HG02571 (cell line): ENCODE measurements at regions not wholly inside any gene's neighbourhood (a gene's known extent, or its start where the extent isn't known, plus 50 kb on each side); places are given as distances from the start of the nearest gene placed in this dataset.

Source experiments
- ATAC-seq: cut with Tn5 transposase; IDR thresholded peaks from one replicate; pipeline ENCODE4 v1.9.1; 2021; ENCODE audit warnings: mild to moderate bottlenecking, moderate library complexity; ENCODE audit not compliant: unreplicated experiment

- no peak for ATAC-seq
Observed at GRCh38 chr7:112887337-112887736, 97.1 kb upstream of the TMEM168 start.

- no peak for ATAC-seq
Observed at GRCh38 chr7:112886208-112886607, 96.0 kb upstream of the TMEM168 start.

GRCh38 chr7:112882991-112883390 lies 92.8 kb upstream of the TMEM168 start:
- no peak for ATAC-seq

- ATAC-seq, result no peak
Observed at GRCh38 chr7:112882511-112882910, 92.3 kb upstream of the TMEM168 start.

- ATAC-seq, result no peak
Observed at GRCh38 chr7:112882022-112882421, 91.8 kb upstream of the TMEM168 start.

GRCh38 chr7:112880818-112881418 lies 90.7 kb upstream of the TMEM168 start:
- no peak for ATAC-seq

- ATAC-seq, result no peak
Observed at GRCh38 chr7:112877691-112878460, 87.7 kb upstream of the TMEM168 start.

- no peak for ATAC-seq
Observed at GRCh38 chr7:112876877-112877276, 86.7 kb upstream of the TMEM168 start.

- ATAC-seq, result no peak
Observed at GRCh38 chr7:112874909-112875308, 84.7 kb upstream of the TMEM168 start.

GRCh38 chr7:112873831-112874553 lies 83.8 kb upstream of the TMEM168 start:
- ATAC-seq, result no peak

GRCh38 chr7:112869111-112869774 lies 79.0 kb upstream of the TMEM168 start:
- peak; percentile 35 for ATAC-seq

GRCh38 chr7:112868609-112869008 lies 78.4 kb upstream of the TMEM168 start:
- no peak for ATAC-seq

- ATAC-seq, result peak; percentile 99
Observed at GRCh38 chr7:112866424-112866823, 76.2 kb upstream of the TMEM168 start.

GRCh38 chr7:112864380-112864779 lies 74.2 kb upstream of the TMEM168 start:
- no peak for ATAC-seq

GRCh38 chr7:112858838-112859237 lies 68.6 kb upstream of the TMEM168 start:
- ATAC-seq, result no peak

GRCh38 chr7:112855227-112855626 lies 65.0 kb upstream of the TMEM168 start:
- ATAC-seq, result no peak

GRCh38 chr7:112854169-112854568 lies 64.0 kb upstream of the TMEM168 start:
- ATAC-seq, result no peak

- ATAC-seq, result no peak
Observed at GRCh38 chr7:112853422-112853821, 63.2 kb upstream of the TMEM168 start.

GRCh38 chr7:112843151-112843550 lies 53.0 kb upstream of the TMEM168 start:
- no peak for ATAC-seq
